GM12878 (cell line): ENCODE measurements at regions not wholly inside any gene's neighbourhood (a gene's known extent, or its start where the extent isn't known, plus 50 kb on each side); places are given as distances from the start of the nearest gene placed in this dataset.

Experiments used
- ATAC-seq: fragments of 200-7000 bp; cut with Tn5 transposase; 3 replicates; pipeline ENCODE4 v1.9.1; 2020; ENCODE audit warnings: mild to moderate bottlenecking, moderate library complexity
- BruUV-seq: library from RNA; stranded (reverse); fragments of 400-500 nt; replicated peaks from 2 replicates; lab custom pipeline; 2021; lab: Mats Ljungman, UMichigan
- CTCF ChIA-PET: fragments of 300-600 bp; sonication (Branson Sonifier 250); formaldehyde crosslinking; extraction: SDS; loops from one replicate; lab custom pipeline; 2021; ENCODE audit warnings: inconsistent platforms; lab: Yijun Ruan, JAX
- POLR2A ChIA-PET: fragments of 350-600 bp; formaldehyde crosslinking; extraction: SDS; loops from one replicate; lab custom pipeline; 2021; ENCODE audit warnings: inconsistent platforms; lab: Charles Lee
- RAD21 ChIA-PET: fragments of 300-600 bp; sonication (Branson Sonifier 250); formaldehyde crosslinking; loops from one replicate; lab custom pipeline; 2023; ENCODE audit warnings: antibody characterized with exemption; ENCODE audit not compliant: unreplicated experiment; lab: Charles Lee
- SMC1A ChIA-PET: fragments of 300-600 bp; sonication (Branson Sonifier 250); formaldehyde crosslinking; loops from one replicate; lab custom pipeline; 2023; ENCODE audit not compliant: unreplicated experiment, uncharacterized antibody; lab: Charles Lee
- DNase-seq: peaks from one replicate; pipeline ENCODE4 v3.0.0-alpha.2; 2011; ENCODE audit warnings: low read depth, low spot score
- FAIRE-seq: peaks from 3 replicates; lab custom pipeline; 2011; peaks lifted over from hg19 to GRCh38; lab: Jason Lieb, UNC
- H2AFZ ChIP-seq: 2 replicates; pipeline ENCODE4 v1.6.0; 2011; ENCODE audit warnings: low read depth, low read length, control low read depth; ENCODE audit not compliant: control insufficient read depth
- H3K27ac ChIP-seq: 2 replicates; pipeline ENCODE4 v1.5.1; 2011; ENCODE audit warnings: control low read depth; ENCODE audit not compliant: control insufficient read depth, insufficient read depth
- H3K27me3 ChIP-seq, 2 experiments: replicated peaks in 1 of 2; 2 replicates each; pipeline versions ENCODE4 v1.6.0 to v1.6.1; 2011; ENCODE audit warnings: low read length in 1 of 2; ENCODE audit not compliant: control insufficient read depth in 2 of 2, insufficient read depth in 2 of 2
- H3K36me3 ChIP-seq, 2 experiments: 2 replicates each; pipeline ENCODE4 v1.5.1; 2011; ENCODE audit warnings: low read length in 1 of 2; ENCODE audit not compliant: control insufficient read depth in 2 of 2, insufficient read depth in 2 of 2
- H3K4me1 ChIP-seq: 2 replicates; pipeline ENCODE4 v1.6.1; 2011; ENCODE audit warnings: mild to moderate bottlenecking, low read length, moderate library complexity, mixed read lengths; ENCODE audit not compliant: control insufficient read depth, insufficient read depth
- H3K4me2 ChIP-seq: 2 replicates; pipeline ENCODE4 v1.6.0; 2011; ENCODE audit warnings: control low read depth; ENCODE audit not compliant: control insufficient read depth, insufficient read depth
- H3K4me3 ChIP-seq: fragments of 200-600 bp; sonication (generic); 2 replicates; pipeline ENCODE4 v1.5.1; 2016
- H3K79me2 ChIP-seq: 2 replicates; pipeline ENCODE4 v1.6.0; 2011; ENCODE audit warnings: low read length; ENCODE audit not compliant: control insufficient read depth, insufficient read depth
- H3K9ac ChIP-seq: 2 replicates; pipeline ENCODE4 v1.8.0; 2011; ENCODE audit warnings: low read length, control low read depth, mixed read lengths; ENCODE audit not compliant: control insufficient read depth, insufficient read depth
- H3K9me3 ChIP-seq: replicated peaks from 3 replicates; pipeline ENCODE4 v1.5.1; 2011; ENCODE audit warnings: mild to moderate bottlenecking, low read length; ENCODE audit not compliant: control insufficient read depth, insufficient read depth
- H4K20me1 ChIP-seq: 2 replicates; pipeline ENCODE4 v1.6.0; 2011; ENCODE audit not compliant: control insufficient read depth, insufficient read depth
- BACH1 ChIP-seq: fragments of 450-650 bp; IDR thresholded peaks from 2 replicates; pipeline ENCODE4 v1.6.1; 2017; ENCODE audit warnings: mild to moderate bottlenecking, borderline replicate concordance
- CBFB ChIP-seq: IDR thresholded peaks from 2 replicates; pipeline ENCODE4 v1.6.1; 2016; ENCODE audit warnings: antibody characterized with exemption, low read depth
- IRF5 ChIP-seq: fragments of 450-650 bp; IDR thresholded peaks from 2 replicates; pipeline ENCODE4 v1.6.1; 2017; ENCODE audit warnings: borderline replicate concordance
- NFIC ChIP-seq: IDR thresholded peaks from 2 replicates; pipeline ENCODE4 v1.6.1; 2012; ENCODE audit warnings: low read depth, mild to moderate bottlenecking, inconsistent platforms, low read length, moderate library complexity
- NR2C2 ChIP-seq: IDR thresholded peaks from 2 replicates; pipeline ENCODE4 v1.6.1; 2011; ENCODE audit warnings: borderline replicate concordance, low read depth; ENCODE audit not compliant: control insufficient read depth, insufficient read length
- POLR2AphosphoS2 ChIP-seq: IDR thresholded peaks from 2 replicates; pipeline ENCODE4 v1.6.1; 2011; ENCODE audit warnings: low read depth, mild to moderate bottlenecking, low read length, improper control_type of control experiment, moderate library complexity
- RAD51 ChIP-seq: fragments of 450-650 bp; IDR thresholded peaks from 2 replicates; pipeline ENCODE4 v1.6.1; 2016; ENCODE audit warnings: moderate library complexity, mild to moderate bottlenecking, inconsistent platforms
- RCOR1 ChIP-seq: conservative IDR thresholded peaks from 2 replicates; pipeline ENCODE4 v1.6.1; 2012; ENCODE audit warnings: low read depth, low read length, improper control_type of control experiment
- SREBF1 ChIP-seq: IDR thresholded peaks from 2 replicates; pipeline ENCODE4 v1.6.1; 2012; ENCODE audit warnings: mild to moderate bottlenecking, low read length
- STAT3 ChIP-seq: IDR thresholded peaks from 2 replicates; pipeline ENCODE4 v1.6.1; 2011; ENCODE audit warnings: low read depth, low read length, improper control_type of control experiment
- ZNF622 ChIP-seq: fragments of 450-650 bp; IDR thresholded peaks from 2 replicates; pipeline ENCODE4 v1.6.1; 2017; ENCODE audit warnings: mild to moderate bottlenecking, inconsistent platforms
- WGBS: methylation state at CpG from one replicate; pipeline ENCODE4 v1.1.6; 2016; ENCODE audit warnings: low lambda C conversion rate; ENCODE audit not compliant: insufficient replicate concordance, insufficient coverage; ENCODE audit errors: missing lambda C conversion rate; 5-methylcytosine and 5-hydroxymethylcytosine counted together
- in situ Hi-C: fragments of 300-500 bp; cut with MboI; formaldehyde crosslinking; loops from 9 replicates; pipeline ENCODE4 v1.14.3; 2018; ENCODE audit warnings: mixed read lengths
- intact Hi-C: fragments of 100-400 bp; cut with micrococcal nuclease; formaldehyde crosslinking; loops from one replicate; pipeline ENCODE4 v1.14.2; 2022; ENCODE audit not compliant: unreplicated experiment
- TF ChIP-seq, protein P1 (sequence below): fragments of 450-650 bp; conservative IDR thresholded peaks from 2 replicates; pipeline ENCODE4 v1.6.1; 2017; ENCODE audit warnings: mild to moderate bottlenecking, moderate library complexity
- TF ChIP-seq, protein P2 (sequence below): IDR thresholded peaks from 2 replicates; pipeline ENCODE4 v1.6.1; 2011; ENCODE audit warnings: low read depth, mild to moderate bottlenecking, low read length, moderate library complexity, borderline replicate concordance; ENCODE audit errors: extremely low read depth

DNA sequence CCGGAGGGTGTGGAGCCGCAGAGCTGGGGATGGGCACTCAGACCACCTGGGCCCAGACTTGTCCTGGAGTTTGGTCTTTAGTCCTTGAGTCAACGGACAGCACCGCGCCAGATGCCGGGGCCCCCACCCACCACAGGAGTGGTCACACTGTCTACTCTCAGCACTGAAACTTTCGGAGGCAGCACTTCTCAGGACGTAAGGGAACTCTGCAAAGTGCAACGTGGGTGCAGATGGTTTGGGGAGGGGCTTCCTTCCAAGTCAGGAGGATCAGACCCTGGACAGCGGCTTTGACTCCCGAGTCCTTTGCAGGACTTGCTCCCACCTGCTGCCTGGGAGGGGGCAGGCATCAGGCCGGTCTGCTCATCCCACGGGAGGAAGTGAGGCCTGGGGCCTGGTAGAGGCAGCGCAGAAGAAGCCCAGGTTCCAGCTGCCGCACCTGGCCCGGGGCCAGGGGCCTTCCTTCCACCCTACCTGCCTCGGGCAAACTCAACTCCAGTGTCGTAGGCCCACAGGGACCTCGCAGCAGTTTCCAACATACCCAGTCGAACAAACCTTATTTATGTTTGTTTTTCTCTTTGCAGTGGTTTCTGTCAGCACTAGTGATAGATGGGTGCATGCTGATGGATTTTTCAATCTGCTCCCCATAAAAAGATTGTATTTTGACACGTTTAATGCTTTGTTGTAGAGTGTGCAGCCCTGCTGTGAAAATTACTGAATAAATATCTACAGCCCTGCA, 149.8 kb upstream of the PPP1R26 start:
- ChIA-PET CTCF (no interaction called here), POLR2A (no interaction called here), RAD21 (no interaction called here), SMC1A (no interaction called here)
- Histone ChIP-seq H3K4me2 (no peak overlapping the region), H4K20me1 (no peaks in the 10 kb centered on the region; the same call in 1 of the 2 replicates), H3K36me3 (no peaks in the 10 kb centered on the region), H3K27ac (no peak overlapping the region), H3K4me3 (no peak overlapping the region), H3K27me3 (no peaks in the 10 kb centered on the region; a peak in 1 of 4 replicates), H3K9ac (no peak overlapping the region), H3K9me3 (no peaks in the 10 kb centered on the region), H3K4me1 (no peaks in the 10 kb centered on the region), H3K79me2 (no peaks in the 10 kb centered on the region), H2AFZ (no peak overlapping the region)
- DNase-seq (no peak), FAIRE-seq (no peak), ATAC-seq (no peak)
- 17% methylated on average over 21 of the region's 21 CpGs for WGBS
- in situ Hi-C loops: no loop called here
- TF ChIP-seq CBFB (no peak), NFIC (no peak)
- TF ChIP-seq, protein P1, sequence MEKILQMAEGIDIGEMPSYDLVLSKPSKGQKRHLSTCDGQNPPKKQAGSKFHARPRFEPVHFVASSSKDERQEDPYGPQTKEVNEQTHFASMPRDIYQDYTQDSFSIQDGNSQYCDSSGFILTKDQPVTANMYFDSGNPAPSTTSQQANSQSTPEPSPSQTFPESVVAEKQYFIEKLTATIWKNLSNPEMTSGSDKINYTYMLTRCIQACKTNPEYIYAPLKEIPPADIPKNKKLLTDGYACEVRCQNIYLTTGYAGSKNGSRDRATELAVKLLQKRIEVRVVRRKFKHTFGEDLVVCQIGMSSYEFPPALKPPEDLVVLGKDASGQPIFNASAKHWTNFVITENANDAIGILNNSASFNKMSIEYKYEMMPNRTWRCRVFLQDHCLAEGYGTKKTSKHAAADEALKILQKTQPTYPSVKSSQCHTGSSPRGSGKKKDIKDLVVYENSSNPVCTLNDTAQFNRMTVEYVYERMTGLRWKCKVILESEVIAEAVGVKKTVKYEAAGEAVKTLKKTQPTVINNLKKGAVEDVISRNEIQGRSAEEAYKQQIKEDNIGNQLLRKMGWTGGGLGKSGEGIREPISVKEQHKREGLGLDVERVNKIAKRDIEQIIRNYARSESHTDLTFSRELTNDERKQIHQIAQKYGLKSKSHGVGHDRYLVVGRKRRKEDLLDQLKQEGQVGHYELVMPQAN: no peak
- TF ChIP-seq, protein P2, sequence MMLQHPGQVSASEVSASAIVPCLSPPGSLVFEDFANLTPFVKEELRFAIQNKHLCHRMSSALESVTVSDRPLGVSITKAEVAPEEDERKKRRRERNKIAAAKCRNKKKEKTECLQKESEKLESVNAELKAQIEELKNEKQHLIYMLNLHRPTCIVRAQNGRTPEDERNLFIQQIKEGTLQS: no peak
- intact Hi-C loops: no loop called here
- no TSS peak for BruUV-seq

DNA sequence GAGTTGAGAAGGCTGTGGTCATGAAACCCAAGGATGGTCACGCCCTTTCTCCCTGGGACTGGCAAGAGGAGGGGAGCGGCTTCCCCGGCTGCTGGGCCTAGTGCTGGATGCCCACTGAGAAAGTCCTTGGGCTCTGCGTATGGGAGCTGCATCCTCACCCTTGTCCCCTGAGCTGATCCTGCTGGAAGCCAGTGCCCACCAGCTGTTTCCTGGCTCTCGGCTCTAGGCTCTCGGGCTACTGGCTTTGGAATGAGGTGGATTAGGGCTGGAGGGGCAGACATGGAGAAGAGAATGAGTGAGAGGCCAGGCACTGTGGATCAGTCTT, 149.3 kb upstream of the PPP1R26 start:
- Histone ChIP-seq H3K27ac (no peak overlapping the region), H3K9ac (no peak overlapping the region), H2AFZ (no peak overlapping the region), H3K4me2 (no peak overlapping the region), H4K20me1 (no peaks in the 10 kb centered on the region; the same call in 1 of the 2 replicates), H3K4me3 (no peak overlapping the region), H3K36me3 (no peaks in the 10 kb centered on the region), H3K27me3 (no peaks in the 10 kb centered on the region; a peak in 1 of 4 replicates), H3K79me2 (no peaks in the 10 kb centered on the region), H3K9me3 (no peaks in the 10 kb centered on the region), H3K4me1 (no peaks in the 10 kb centered on the region)
- DNase-seq (no peak), FAIRE-seq (no peak), ATAC-seq (no peak)
- ChIA-PET POLR2A (no interaction called here), CTCF (no interaction called here), RAD21 (no interaction called here), SMC1A (no interaction called here)
- in situ Hi-C loops: no loop called here
- 18% methylated on average over 6 of the region's 6 CpGs for WGBS
- intact Hi-C loops: no loop called here
- no TSS peak for BruUV-seq
- TF ChIP-seq RCOR1 (no peak), ZNF622 (no peak), STAT3 (no peak), BACH1 (no peak), IRF5 (no peak), RAD51 (no peak), POLR2AphosphoS2 (no peak), SREBF1 (no peak), NR2C2 (no peak)
